22Rv1 (cell line): ENCODE measurements at regions not wholly inside any gene's neighbourhood (a gene's known extent, or its start where the extent isn't known, plus 50 kb on each side); places are given as distances from the start of the nearest gene placed in this dataset.

Experiments used
- ZFX ChIP-seq: fragments of 450-650 bp; IDR thresholded peaks from 2 replicates; pipeline ENCODE4 v1.6.1; 2017; ENCODE audit warnings: antibody characterized with exemption, borderline replicate concordance
- TF ChIP-seq, protein P1 (sequence below): fragments of 450-650 bp; IDR thresholded peaks from 2 replicates; pipeline ENCODE4 v1.5.1; 2017; ENCODE audit warnings: mild to moderate bottlenecking

DNA sequence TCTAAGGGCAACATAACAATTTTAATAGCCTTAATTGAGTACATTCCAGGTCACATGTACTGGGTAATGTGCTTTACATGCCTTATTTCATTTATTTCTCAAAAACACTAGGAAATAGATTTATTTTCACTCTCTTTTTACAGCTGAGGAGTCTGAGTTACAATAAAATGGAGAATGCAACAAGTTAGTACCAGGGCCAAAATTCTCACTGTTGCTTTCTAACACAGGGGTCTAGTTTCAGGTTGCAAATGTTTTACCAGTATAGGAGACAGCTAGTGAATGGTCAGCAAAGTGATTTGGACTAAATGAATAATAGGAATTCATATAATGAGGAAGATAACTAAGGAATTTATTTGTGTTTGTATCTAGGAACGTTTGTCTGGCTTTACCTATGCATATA is 137.3 kb downstream of the RASSF9 start:
- TF ChIP-seq, protein P1, sequence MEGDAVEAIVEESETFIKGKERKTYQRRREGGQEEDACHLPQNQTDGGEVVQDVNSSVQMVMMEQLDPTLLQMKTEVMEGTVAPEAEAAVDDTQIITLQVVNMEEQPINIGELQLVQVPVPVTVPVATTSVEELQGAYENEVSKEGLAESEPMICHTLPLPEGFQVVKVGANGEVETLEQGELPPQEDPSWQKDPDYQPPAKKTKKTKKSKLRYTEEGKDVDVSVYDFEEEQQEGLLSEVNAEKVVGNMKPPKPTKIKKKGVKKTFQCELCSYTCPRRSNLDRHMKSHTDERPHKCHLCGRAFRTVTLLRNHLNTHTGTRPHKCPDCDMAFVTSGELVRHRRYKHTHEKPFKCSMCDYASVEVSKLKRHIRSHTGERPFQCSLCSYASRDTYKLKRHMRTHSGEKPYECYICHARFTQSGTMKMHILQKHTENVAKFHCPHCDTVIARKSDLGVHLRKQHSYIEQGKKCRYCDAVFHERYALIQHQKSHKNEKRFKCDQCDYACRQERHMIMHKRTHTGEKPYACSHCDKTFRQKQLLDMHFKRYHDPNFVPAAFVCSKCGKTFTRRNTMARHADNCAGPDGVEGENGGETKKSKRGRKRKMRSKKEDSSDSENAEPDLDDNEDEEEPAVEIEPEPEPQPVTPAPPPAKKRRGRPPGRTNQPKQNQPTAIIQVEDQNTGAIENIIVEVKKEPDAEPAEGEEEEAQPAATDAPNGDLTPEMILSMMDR, result no peak
- TF ChIP-seq ZFX, result no peak
